Osteoblast (primary cell): ENCODE measurements at regions not wholly inside any gene's neighbourhood (a gene's known extent, or its start where the extent isn't known, plus 50 kb on each side); places are given as distances from the start of the nearest gene placed in this dataset.

ENCODE experiments used
- DNase-seq: peaks from one replicate; pipeline ENCODE4 v3.0.0; 2011; ENCODE audit warnings: low spot score, mixed read lengths; ENCODE audit not compliant: insufficient read length; ENCODE audit errors: missing footprints
- H2AFZ ChIP-seq: 2 replicates; pipeline ENCODE4 v1.6.0; 2011; ENCODE audit warnings: mild to moderate bottlenecking, low read length
- H3K27ac ChIP-seq: 2 replicates; pipeline ENCODE4 v1.5.1; 2011; ENCODE audit warnings: mild to moderate bottlenecking, low read depth, low read length, moderate library complexity
- H3K27me3 ChIP-seq: 2 replicates; pipeline ENCODE4 v1.6.0; 2012; ENCODE audit warnings: mild to moderate bottlenecking, control low read depth, inconsistent platforms, low read length, moderate library complexity; ENCODE audit not compliant: insufficient read depth
- H3K36me3 ChIP-seq: 2 replicates; pipeline ENCODE4 v1.5.1; 2011; ENCODE audit warnings: mild to moderate bottlenecking, low read length, control low read depth, moderate library complexity; ENCODE audit not compliant: insufficient read depth
- H3K4me1 ChIP-seq: 2 replicates; pipeline ENCODE4 v1.5.1; 2011; ENCODE audit warnings: mild to moderate bottlenecking, low read length, control low read depth, moderate library complexity; ENCODE audit not compliant: insufficient read depth
- H3K4me2 ChIP-seq: 2 replicates; pipeline ENCODE4 v1.6.0; 2011; ENCODE audit warnings: mild to moderate bottlenecking, low read length; ENCODE audit not compliant: insufficient read depth
- H3K4me3 ChIP-seq: fragments of 200-600 bp; sonication (generic); 3 replicates; pipeline ENCODE4 v1.5.1; 2012; ENCODE audit warnings: mild to moderate bottlenecking, low read length, inconsistent platforms; ENCODE audit not compliant: insufficient read depth
- H3K79me2 ChIP-seq: 2 replicates; pipeline ENCODE4 v1.6.0; 2012; ENCODE audit warnings: mild to moderate bottlenecking, low read length, control low read depth, inconsistent platforms; ENCODE audit not compliant: insufficient read depth
- H3K9me3 ChIP-seq: 2 replicates; pipeline ENCODE4 v1.5.1; 2011; ENCODE audit warnings: low read depth, low read length, control low read depth
- H4K20me1 ChIP-seq: 2 replicates; pipeline ENCODE4 v1.6.0; 2012; ENCODE audit warnings: mild to moderate bottlenecking, low read length, control low read depth; ENCODE audit not compliant: insufficient read depth
- CTCF ChIP-seq: IDR thresholded peaks from 2 replicates; pipeline ENCODE4 v1.5.1; 2011; ENCODE audit warnings: mild to moderate bottlenecking, low read depth, low read length, moderate library complexity; ENCODE audit errors: extremely low read depth

DNA sequence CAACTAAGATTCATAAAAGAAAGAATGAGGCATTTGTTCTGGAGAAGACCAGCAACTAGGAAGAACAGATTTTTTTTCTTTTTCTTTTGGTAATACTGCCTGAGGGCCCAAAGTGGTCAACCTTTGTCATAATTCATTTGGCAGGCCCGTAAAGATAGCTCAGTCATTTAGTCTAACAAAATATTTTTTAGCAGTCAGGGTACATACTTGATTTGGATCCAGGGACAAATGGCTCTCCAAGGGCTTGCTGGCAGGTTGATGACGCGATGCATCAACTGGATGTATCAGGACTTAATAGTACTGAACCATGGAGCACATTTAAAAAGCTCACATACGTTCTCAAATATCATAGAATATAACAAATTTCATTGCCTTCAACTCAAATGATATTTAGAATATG, 203.4 kb upstream of the ZNF608 start:
- H3K79me2 ChIP-seq = no peaks in the 10 kb centered on the region
- no peak overlapping the region for H2AFZ ChIP-seq
- no peak for TF ChIP-seq CTCF
- no peaks in the 10 kb centered on the region for H4K20me1 ChIP-seq
- H3K4me1 ChIP-seq = no peaks in the 10 kb centered on the region
- H3K4me3 ChIP-seq = no peak overlapping the region
- no peaks in the 10 kb centered on the region for H3K27me3 ChIP-seq
- no peak for DNase-seq
- H3K27ac ChIP-seq = no peak overlapping the region
- H3K36me3 ChIP-seq = no peaks in the 10 kb centered on the region
- no peak overlapping the region for H3K4me2 ChIP-seq
- no peaks in the 10 kb centered on the region for H3K9me3 ChIP-seq

DNA sequence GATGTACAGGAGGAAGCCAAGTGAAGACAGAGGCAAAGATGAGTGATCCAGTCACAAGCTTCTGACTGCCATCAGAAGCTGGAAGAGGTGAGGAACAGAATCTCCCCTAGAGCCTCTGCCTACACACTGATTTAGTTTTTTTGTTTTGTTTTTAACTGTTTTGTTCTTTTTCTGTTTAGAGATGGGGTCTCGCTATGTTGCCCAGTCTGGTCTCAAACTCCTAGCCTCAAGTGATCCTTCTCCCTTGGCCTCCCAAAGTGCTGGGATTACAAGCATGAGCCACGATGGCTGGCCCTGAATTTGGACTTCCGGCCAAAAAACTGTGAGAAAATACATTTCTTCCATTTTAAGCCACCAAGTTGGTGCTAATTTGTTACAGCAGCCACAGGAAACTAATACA, 204.7 kb upstream of the ZNF608 start:
- no peaks in the 10 kb centered on the region for H3K27me3 ChIP-seq
- no peaks in the 10 kb centered on the region for H4K20me1 ChIP-seq
- no peak overlapping the region for H3K4me2 ChIP-seq
- no peak overlapping the region for H3K4me3 ChIP-seq
- H3K36me3 ChIP-seq = no peaks in the 10 kb centered on the region
- TF ChIP-seq CTCF = no peak
- H3K79me2 ChIP-seq = no peaks in the 10 kb centered on the region
- H2AFZ ChIP-seq = no peak overlapping the region
- H3K27ac ChIP-seq = no peak overlapping the region
- H3K9me3 ChIP-seq = no peaks in the 10 kb centered on the region
- DNase-seq = no peak
- H3K4me1 ChIP-seq = no peaks in the 10 kb centered on the region

- no peak for TF ChIP-seq CTCF
- no peak for DNase-seq
- H3K36me3 ChIP-seq = no peaks in the 10 kb centered on the region
- no peaks in the 10 kb centered on the region for H4K20me1 ChIP-seq
- no peak overlapping the region for H3K4me3 ChIP-seq
- no peaks in the 10 kb centered on the region for H3K27me3 ChIP-seq
- H2AFZ ChIP-seq = no peak overlapping the region
- H3K79me2 ChIP-seq = no peaks in the 10 kb centered on the region
- no peaks in the 10 kb centered on the region for H3K4me1 ChIP-seq
- no peaks in the 10 kb centered on the region for H3K9me3 ChIP-seq
- no peak overlapping the region for H3K4me2 ChIP-seq
- no peak overlapping the region for H3K27ac ChIP-seq
These were observed 205.2 kb upstream of the ZNF608 start for GRCh38 chr5:124951661-124952060.

DNA sequence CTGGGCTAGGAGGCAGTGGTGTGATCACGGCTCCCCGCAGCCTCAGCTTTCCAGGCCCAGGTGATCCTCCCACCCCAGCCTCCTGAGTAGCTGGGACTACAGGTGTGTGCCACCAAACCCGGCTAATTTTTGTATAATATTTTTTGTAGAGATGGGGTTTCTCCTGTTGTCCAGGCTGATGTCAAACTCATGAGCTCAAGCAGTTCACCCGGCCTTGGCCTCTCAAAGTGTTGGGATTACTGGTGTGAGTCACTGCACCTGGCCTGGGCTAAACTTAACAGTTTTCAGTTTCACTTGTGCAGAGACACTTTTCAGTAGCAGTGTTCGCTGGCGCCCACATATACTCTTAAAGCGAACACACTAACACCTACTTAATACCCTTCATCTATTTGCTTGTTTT, 205.6 kb upstream of the ZNF608 start:
- H3K4me2 ChIP-seq = no peak overlapping the region
- no peak overlapping the region for H3K4me3 ChIP-seq
- H3K79me2 ChIP-seq = no peaks in the 10 kb centered on the region
- no peaks in the 10 kb centered on the region for H4K20me1 ChIP-seq
- no peaks in the 10 kb centered on the region for H3K9me3 ChIP-seq
- H3K36me3 ChIP-seq = no peaks in the 10 kb centered on the region
- no peak overlapping the region for H3K27ac ChIP-seq
- H3K4me1 ChIP-seq = no peaks in the 10 kb centered on the region
- no peak overlapping the region for H2AFZ ChIP-seq
- TF ChIP-seq CTCF = no peak
- no peaks in the 10 kb centered on the region for H3K27me3 ChIP-seq
- no peak for DNase-seq
